ENCODE measurements at regions not wholly inside any gene's neighbourhood (a gene's known extent, or its start where the extent isn't known, plus 50 kb on each side); places are given as distances from the start of the nearest gene placed in this dataset.

DNA sequence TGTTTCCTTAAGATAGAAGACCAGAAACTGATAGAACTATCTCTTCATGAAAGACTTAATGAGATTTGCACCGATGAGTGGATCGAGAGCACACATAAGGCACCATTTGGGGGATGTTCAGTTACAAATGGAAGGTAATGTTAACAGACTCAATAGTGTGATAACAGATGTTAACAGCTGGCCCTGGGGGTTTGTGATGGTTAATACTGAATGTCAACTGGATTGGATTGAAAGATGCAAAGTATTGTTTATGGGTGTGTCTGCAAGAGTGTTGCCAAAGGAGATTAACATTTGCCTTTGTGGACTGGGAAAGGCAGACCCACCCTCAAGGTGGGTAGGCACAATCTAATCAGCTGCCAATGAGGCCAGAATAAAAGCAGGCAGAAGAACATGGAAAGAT, 130.5 kb upstream of the DGKB start:
- intact Hi-C loops (cut with micrococcal nuclease): no loop called here
- peaks cover 1% of the 10 kb centered on the region for H3K9me3 Mint-ChIP-seq
- ATAC-seq (no peak), DNase-seq (no peak)
- H3K4me1 Mint-ChIP-seq (ENCODE audit: low read depth): no peaks in the 10 kb centered on the region
- H3K36me3 Mint-ChIP-seq (ENCODE audit: low read depth): no peaks in the 10 kb centered on the region
- no peak overlapping the region for H3K27ac Mint-ChIP-seq
- no peaks in the 10 kb centered on the region for H3K27me3 Mint-ChIP-seq
- no peak overlapping the region for H3K4me3 Mint-ChIP-seq
- CTCF ChIA-PET: interaction anchor here (1.4 kb wide), 1 partner anchor 10 kb away, joined by 3 read pairs; no protein-coding TSS in a partner anchor
- POLR2A ChIA-PET: no interaction called here
- TF ChIP-seq, protein P1, sequence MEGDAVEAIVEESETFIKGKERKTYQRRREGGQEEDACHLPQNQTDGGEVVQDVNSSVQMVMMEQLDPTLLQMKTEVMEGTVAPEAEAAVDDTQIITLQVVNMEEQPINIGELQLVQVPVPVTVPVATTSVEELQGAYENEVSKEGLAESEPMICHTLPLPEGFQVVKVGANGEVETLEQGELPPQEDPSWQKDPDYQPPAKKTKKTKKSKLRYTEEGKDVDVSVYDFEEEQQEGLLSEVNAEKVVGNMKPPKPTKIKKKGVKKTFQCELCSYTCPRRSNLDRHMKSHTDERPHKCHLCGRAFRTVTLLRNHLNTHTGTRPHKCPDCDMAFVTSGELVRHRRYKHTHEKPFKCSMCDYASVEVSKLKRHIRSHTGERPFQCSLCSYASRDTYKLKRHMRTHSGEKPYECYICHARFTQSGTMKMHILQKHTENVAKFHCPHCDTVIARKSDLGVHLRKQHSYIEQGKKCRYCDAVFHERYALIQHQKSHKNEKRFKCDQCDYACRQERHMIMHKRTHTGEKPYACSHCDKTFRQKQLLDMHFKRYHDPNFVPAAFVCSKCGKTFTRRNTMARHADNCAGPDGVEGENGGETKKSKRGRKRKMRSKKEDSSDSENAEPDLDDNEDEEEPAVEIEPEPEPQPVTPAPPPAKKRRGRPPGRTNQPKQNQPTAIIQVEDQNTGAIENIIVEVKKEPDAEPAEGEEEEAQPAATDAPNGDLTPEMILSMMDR (IDR thresholded peaks at IDR 0.05): no peak

DNA sequence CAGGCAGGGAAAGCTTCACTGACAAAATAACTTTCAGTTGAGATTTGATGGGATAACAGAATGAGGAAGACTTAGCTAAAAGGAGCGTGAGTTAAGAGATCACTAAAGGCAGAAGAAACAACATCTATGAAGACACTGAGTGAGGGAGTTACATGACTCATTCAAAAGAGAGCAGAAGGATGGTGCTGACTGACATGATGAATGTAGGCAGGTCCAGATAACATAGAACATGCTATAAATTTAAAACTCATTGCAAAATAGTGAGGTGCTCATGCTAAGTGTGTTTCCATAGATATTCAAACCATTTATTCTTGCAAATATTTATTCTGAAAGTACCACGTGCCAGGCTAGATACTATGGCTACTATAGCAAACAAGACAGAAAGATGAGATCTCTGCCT, 116.4 kb upstream of the DGKB start:
- TF ChIP-seq, protein P1 (IDR thresholded peaks at IDR 0.05): no peak
- intact Hi-C loops (cut with micrococcal nuclease): loop anchor here (5.0 kb wide), 1 partner anchor 302 kb away; no protein-coding TSS in a partner anchor
- H3K27me3 Mint-ChIP-seq: no peaks in the 10 kb centered on the region
- POLR2A ChIA-PET: interaction anchor here (0.6 kb wide), 1 partner anchor 198 kb away, joined by 3 read pairs; no protein-coding TSS in a partner anchor
- no peak for DNase-seq
- no peak for ATAC-seq
- no peak overlapping the region for H3K4me3 Mint-ChIP-seq
- CTCF ChIA-PET: no interaction called here
- no peaks in the 10 kb centered on the region for H3K36me3 Mint-ChIP-seq (ENCODE audit: low read depth)
- no peaks in the 10 kb centered on the region for H3K4me1 Mint-ChIP-seq (ENCODE audit: low read depth)
- H3K27ac Mint-ChIP-seq: no peak overlapping the region
- no peaks in the 10 kb centered on the region for H3K9me3 Mint-ChIP-seq

- no peaks in the 10 kb centered on the region for H3K4me1 Mint-ChIP-seq (ENCODE audit: low read depth)
- CTCF ChIA-PET: interaction anchor here (0.7 to 2.3 kb wide), 4 partner anchors 8 to 318 kb away, joined by 3 to 17 read pairs (median 8); no protein-coding TSS in a partner anchor
- no peak overlapping the region for H3K4me3 Mint-ChIP-seq
- DNase-seq (no peak), ATAC-seq (no peak)
- no peaks in the 10 kb centered on the region for H3K27me3 Mint-ChIP-seq
- POLR2A ChIA-PET: no interaction called here
- TF ChIP-seq, protein P1 (IDR thresholded peaks at IDR 0.05): no peak
- intact Hi-C loops (cut with micrococcal nuclease): loop anchor here (5.0 kb wide), 1 partner anchor 299 kb away; no protein-coding TSS in a partner anchor
- H3K36me3 Mint-ChIP-seq (ENCODE audit: low read depth): no peaks in the 10 kb centered on the region
- H3K27ac Mint-ChIP-seq: no peak overlapping the region
- H3K9me3 Mint-ChIP-seq: no peaks in the 10 kb centered on the region
These were observed 114.2 kb upstream of the DGKB start for GRCh38 chr7:15016766-15017165.

GRCh38 chr7:15016315-15016667, 113.7 kb upstream of the DGKB start:
- TF ChIP-seq, protein P1 (IDR thresholded peaks at IDR 0.05): no peak
- ChIA-PET POLR2A (no interaction called here), CTCF (interaction anchor here (1.0 to 2.3 kb wide), 6 partner anchors 9 to 318 kb away, joined by 3 to 17 read pairs (median 7); no protein-coding TSS in a partner anchor)
- Mint-ChIP-seq H3K4me1 (ENCODE audit: low read depth) (no peaks in the 10 kb centered on the region), H3K4me3 (no peak overlapping the region), H3K27ac (no peak overlapping the region), H3K36me3 (ENCODE audit: low read depth) (no peaks in the 10 kb centered on the region), H3K27me3 (no peaks in the 10 kb centered on the region), H3K9me3 (no peaks in the 10 kb centered on the region)
- no peak for ATAC-seq
- DNase-seq: no peak
- intact Hi-C loops (cut with micrococcal nuclease): loop anchor here (5.0 kb wide), 1 partner anchor 299 kb away; no protein-coding TSS in a partner anchor

DNA sequence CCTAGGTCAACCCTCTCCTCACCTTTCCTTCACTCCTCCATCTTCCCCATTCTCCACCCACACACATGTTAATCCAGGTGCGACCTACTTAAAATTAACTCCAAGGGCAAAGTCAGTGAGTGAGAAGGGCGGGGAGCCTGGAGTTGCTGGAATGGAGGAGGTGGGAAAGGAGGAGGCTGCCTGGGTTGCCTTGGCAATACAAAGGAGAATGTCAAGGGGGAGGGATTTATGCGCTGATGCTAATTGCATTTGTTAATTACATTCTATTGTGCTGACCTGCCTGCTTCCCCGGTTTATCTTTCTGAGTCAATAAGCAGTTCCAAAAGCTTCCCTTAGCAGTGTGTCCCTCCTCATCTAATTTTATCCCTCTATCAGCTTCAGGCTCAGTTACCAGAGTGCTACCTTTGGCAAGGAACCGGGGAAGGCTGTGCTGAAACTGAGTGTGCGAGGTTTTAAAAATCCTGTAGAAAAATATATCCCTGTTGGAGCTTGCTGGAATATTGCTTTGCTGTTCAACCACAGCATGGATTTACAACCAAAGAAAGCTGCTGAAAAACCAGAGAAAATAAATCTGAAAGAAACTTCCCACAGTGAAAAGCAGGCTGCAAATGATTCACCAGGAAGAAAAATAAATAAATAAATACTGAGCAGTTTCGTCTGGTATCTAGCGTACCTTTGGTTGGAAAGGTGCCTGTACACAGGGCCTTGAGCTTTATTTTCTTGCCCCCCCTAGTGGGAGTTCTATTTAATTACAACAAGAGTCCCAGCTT, 113.2 kb upstream of the DGKB start:
- H3K4me1 Mint-ChIP-seq (ENCODE audit: low read depth): no peaks in the 10 kb centered on the region
- DNase-seq (no peak), ATAC-seq (peak; percentile 62)
- no peak overlapping the region for H3K4me3 Mint-ChIP-seq
- H3K36me3 Mint-ChIP-seq (ENCODE audit: low read depth): no peaks in the 10 kb centered on the region
- intact Hi-C loops (cut with micrococcal nuclease): loop anchor here (5.0 kb wide), 1 partner anchor 298 kb away; no protein-coding TSS in a partner anchor
- ChIA-PET CTCF (interaction anchor here (1.0 to 2.3 kb wide), 6 partner anchors 9 to 317 kb away, joined by 3 to 17 read pairs (median 7); no protein-coding TSS in a partner anchor), POLR2A (no interaction called here)
- H3K27me3 Mint-ChIP-seq: no peaks in the 10 kb centered on the region
- no peak overlapping the region for H3K27ac Mint-ChIP-seq
- TF ChIP-seq, protein P1 (IDR thresholded peaks at IDR 0.05): peak; percentile 64
- H3K9me3 Mint-ChIP-seq: no peaks in the 10 kb centered on the region

Measured in activated CD8-positive, alpha-beta T cell treated with anti-CD3 and anti-CD28 coated beads for 36 hours (primary cell).